GM21619 (cell line): ENCODE measurements at regions not wholly inside any gene's neighbourhood (a gene's known extent, or its start where the extent isn't known, plus 50 kb on each side); places are given as distances from the start of the nearest gene placed in this dataset.
"Not testable (repeated sequence)": the region's sequence is repeated elsewhere in the genome, so short reads cannot be mapped to it uniquely, and the experiment has no call there.

Experiments used
- ATAC-seq: cut with Tn5 transposase; IDR thresholded peaks from one replicate; pipeline ENCODE4 v1.9.1; 2021; ENCODE audit not compliant: unreplicated experiment

GRCh38 chr4:110837896-110838450 is 215.1 kb upstream of the PITX2 start:
- no peak for ATAC-seq

- no peak for ATAC-seq
These were observed 217.4 kb upstream of the PITX2 start for GRCh38 chr4:110840221-110840654.

GRCh38 chr4:110848787-110849186 is 225.9 kb upstream of the PITX2 start:
- ATAC-seq, result no peak

- ATAC-seq, result no peak
These were observed 226.6 kb upstream of the PITX2 start for GRCh38 chr4:110849461-110849860.

- no peak for ATAC-seq
These were observed 227.9 kb upstream of the PITX2 start for GRCh38 chr4:110850461-110851442.

GRCh38 chr4:110851989-110852388 is 229.1 kb upstream of the PITX2 start:
- no peak for ATAC-seq

GRCh38 chr4:110852793-110853192 is 229.9 kb upstream of the PITX2 start:
- ATAC-seq, result no peak

- no peak for ATAC-seq
These were observed 230.4 kb upstream of the PITX2 start for GRCh38 chr4:110853242-110853641.

- no peak for ATAC-seq
These were observed 231.3 kb upstream of the PITX2 start for GRCh38 chr4:110854021-110854678.

- ATAC-seq, result no peak
These were observed 237.2 kb upstream of the PITX2 start for GRCh38 chr4:110860125-110860524.

- no peak for ATAC-seq
These were observed 238.0 kb upstream of the PITX2 start for GRCh38 chr4:110860901-110861300.

- no peak for ATAC-seq
These were observed 242.9 kb upstream of the PITX2 start for GRCh38 chr4:110865611-110866259.

GRCh38 chr4:110867251-110867960 is 244.5 kb upstream of the PITX2 start:
- ATAC-seq, result peak; percentile 64

- ATAC-seq, result no peak
These were observed 245.3 kb upstream of the PITX2 start for GRCh38 chr4:110867981-110868720.

GRCh38 chr4:110869114-110869513 is 246.2 kb upstream of the PITX2 start:
- ATAC-seq, result no peak

- ATAC-seq, result peak; percentile 68
These were observed 247.1 kb upstream of the PITX2 start for GRCh38 chr4:110869862-110870572.

GRCh38 chr4:110876214-110876613 is 253.3 kb upstream of the PITX2 start:
- ATAC-seq, result not testable (repeated sequence)

GRCh38 chr4:110876866-110877265 is 254.0 kb upstream of the PITX2 start:
- no peak for ATAC-seq

- ATAC-seq, result no peak
These were observed 255.0 kb upstream of the PITX2 start for GRCh38 chr4:110877778-110878370.
